ENCODE measurements at regions not wholly inside any gene's neighbourhood (a gene's known extent, or its start where the extent isn't known, plus 50 kb on each side); places are given as distances from the start of the nearest gene placed in this dataset.

DNA sequence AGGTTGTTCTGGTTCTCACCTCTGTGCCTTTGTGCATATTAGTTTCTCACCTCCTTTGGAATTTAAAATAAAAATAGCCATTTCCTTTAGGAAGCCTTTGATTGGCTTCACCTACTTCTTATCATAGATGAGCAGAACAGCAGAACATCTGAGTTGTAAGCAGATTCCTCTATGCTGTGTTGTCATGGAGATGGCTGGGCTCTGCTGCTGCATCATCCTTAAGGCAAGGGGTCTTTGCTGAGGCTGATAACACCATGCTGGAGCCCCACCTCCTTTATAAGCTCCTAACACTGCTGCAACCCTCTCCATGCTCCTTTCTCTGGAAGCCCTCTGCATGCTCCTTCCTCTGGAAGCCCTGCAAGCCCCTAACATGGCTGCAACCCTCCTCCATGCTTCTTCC is 276.5 kb upstream of the TCF21 start:
- Mint-ChIP-seq H3K27me3 (no peaks in the 10 kb centered on the region), H3K9me3 (peaks cover 2% of the 10 kb centered on the region), H3K4me3 (no peak overlapping the region), H3K36me3 (ENCODE audit: low read depth) (no peaks in the 10 kb centered on the region), H3K4me1 (no peaks in the 10 kb centered on the region), H3K27ac (no peak overlapping the region)
- no peak for ATAC-seq (replicated peaks)

DNA sequence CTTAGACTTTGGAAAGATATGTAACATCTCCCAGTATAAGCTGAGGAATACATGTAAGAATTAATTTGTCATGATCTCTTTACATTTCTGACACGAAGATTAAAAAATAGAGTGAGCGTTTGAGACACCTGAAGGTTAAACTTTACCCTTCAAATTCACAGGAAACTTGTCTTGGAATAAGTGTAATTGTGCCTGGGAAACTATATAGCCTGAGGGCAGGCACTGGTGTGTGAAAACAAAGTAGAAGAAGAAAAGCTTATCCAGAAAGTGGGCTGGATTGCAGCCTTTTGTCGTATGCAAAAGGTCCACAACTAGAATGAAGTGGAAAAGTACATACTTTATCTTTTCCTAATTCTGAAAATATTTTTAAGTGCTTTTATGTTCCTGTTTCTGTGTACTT is 275.7 kb upstream of the TCF21 start:
- Mint-ChIP-seq H3K27ac (no peak overlapping the region), H3K27me3 (no peaks in the 10 kb centered on the region), H3K4me3 (no peak overlapping the region), H3K9me3 (peaks cover 3% of the 10 kb centered on the region), H3K36me3 (ENCODE audit: low read depth) (no peaks in the 10 kb centered on the region), H3K4me1 (no peaks in the 10 kb centered on the region)
- ATAC-seq (replicated peaks) = no peak

DNA sequence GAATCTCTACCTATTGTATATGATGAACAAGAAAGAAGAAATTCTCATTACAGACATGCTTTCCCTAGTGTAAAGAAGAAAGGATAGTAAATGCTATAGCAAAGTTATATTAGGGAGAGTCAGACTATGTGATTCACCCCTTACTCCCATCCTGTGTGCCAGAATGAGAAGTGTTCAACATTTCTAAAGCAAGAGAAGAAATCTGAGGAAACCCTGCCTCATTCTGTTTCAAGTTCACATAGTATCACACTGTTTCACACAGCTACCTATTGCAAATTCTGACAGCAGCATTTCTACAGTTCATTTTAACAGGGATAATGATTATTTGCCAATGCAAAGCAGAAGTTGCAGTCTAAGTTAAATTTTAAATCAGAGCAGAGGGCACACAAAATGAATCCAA is 267.2 kb upstream of the TCF21 start:
- Mint-ChIP-seq H3K4me1 (no peaks in the 10 kb centered on the region), H3K27ac (no peak overlapping the region)
- no peak for ATAC-seq (replicated peaks)

GRCh38 chr6:133623065-133623464 is 265.8 kb upstream of the TCF21 start:
- H3K27me3 Mint-ChIP-seq = no peaks in the 10 kb centered on the region
- H3K4me1 Mint-ChIP-seq = no peaks in the 10 kb centered on the region
- no peaks in the 10 kb centered on the region for H3K36me3 Mint-ChIP-seq (ENCODE audit: low read depth)
- no peak overlapping the region for H3K27ac Mint-ChIP-seq
- peaks cover 5% of the 10 kb centered on the region for H3K9me3 Mint-ChIP-seq
- no peak overlapping the region for H3K4me3 Mint-ChIP-seq
- ATAC-seq (replicated peaks) = no peak

More for the DNA sequence above, 267.2 kb upstream of the TCF21 start:
- H3K9me3 Mint-ChIP-seq = peaks cover 9% of the 10 kb centered on the region
- no peak overlapping the region for H3K4me3 Mint-ChIP-seq
- no peaks in the 10 kb centered on the region for H3K36me3 Mint-ChIP-seq (ENCODE audit: low read depth)
- H3K27me3 Mint-ChIP-seq = no peaks in the 10 kb centered on the region

DNA sequence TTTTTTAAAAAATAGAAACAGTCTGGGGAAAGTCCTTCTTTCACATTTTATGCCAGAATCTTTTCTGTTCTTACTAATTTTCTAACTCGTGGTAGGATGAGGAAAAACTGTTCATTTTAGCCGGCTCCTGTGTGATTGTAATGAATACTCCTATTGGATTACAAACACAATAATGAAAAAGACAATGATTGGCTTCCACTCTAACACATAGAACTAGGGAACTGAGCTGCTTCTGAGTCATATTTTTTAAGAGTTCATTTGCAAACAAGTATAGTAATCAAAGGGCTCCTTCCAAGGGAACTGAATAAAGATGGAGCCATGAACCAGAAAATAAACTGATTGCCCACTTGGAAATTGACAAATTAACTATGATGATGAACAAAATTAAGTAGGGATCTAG is 265.3 kb upstream of the TCF21 start:
- no peaks in the 10 kb centered on the region for H3K36me3 Mint-ChIP-seq (ENCODE audit: low read depth)
- no peak overlapping the region for H3K4me3 Mint-ChIP-seq

DNA sequence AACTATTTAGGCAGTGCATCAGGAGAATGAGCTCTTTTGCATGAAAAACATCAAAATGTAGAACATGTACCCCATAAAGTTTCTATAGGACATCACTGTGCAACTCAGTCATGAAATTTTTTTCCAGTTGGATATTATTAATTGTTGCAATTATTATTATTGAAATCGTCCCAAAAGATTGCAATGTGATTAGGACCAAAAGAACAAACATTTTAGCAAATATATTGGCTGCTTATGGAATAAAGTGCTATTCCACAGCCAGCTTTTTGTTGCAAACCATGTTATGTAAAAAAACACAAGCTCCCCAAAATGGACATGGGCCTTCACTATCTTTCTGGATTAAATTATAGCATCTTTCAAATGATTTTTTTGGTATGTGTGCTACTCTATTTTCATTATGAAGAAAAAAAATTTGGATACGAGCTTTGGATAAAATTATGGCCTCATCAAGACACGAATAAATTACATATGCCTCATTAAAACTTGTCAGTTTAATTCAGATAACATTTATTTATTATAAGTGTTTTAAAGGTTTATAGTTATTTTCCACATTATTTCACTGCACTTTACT is 262.7 kb upstream of the TCF21 start:
- no peak for ATAC-seq (replicated peaks)
- H3K27me3 Mint-ChIP-seq = no peaks in the 10 kb centered on the region
- no peaks in the 10 kb centered on the region for H3K9me3 Mint-ChIP-seq
- H3K27ac Mint-ChIP-seq = no peak overlapping the region
- no peak overlapping the region for H3K4me3 Mint-ChIP-seq
- H3K36me3 Mint-ChIP-seq (ENCODE audit: low read depth) = no peaks in the 10 kb centered on the region
- H3K4me1 Mint-ChIP-seq = no peaks in the 10 kb centered on the region

More for the DNA sequence above, 265.3 kb upstream of the TCF21 start:
- Mint-ChIP-seq H3K27me3 (no peaks in the 10 kb centered on the region), H3K27ac (no peak overlapping the region), H3K9me3 (peaks cover 2% of the 10 kb centered on the region), H3K4me1 (no peaks in the 10 kb centered on the region)
- no peak for ATAC-seq (replicated peaks)

DNA sequence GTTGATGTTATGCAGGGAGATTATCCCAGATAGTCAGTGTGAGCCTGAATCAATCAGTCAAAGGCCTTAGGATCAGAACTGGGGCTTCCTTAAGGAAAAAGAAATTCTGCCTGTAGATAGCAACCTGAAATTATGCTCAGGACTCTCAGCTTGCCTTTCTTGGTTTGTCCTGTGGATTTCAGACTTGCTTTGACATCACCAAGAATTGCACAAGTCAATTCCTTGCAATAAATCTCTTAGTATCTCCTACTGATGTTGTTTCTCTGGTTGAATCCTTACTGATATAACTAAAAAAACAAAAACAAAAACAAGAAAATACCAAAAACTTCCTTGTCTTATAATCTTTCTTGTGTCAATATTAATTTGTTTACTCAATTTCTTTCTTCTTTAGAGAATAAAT is 258.9 kb upstream of the TCF21 start:
- ATAC-seq (replicated peaks) = no peak
- Mint-ChIP-seq H3K4me3 (no peak overlapping the region), H3K9me3 (peaks cover 5% of the 10 kb centered on the region), H3K4me1 (no peaks in the 10 kb centered on the region), H3K27ac (no peak overlapping the region), H3K27me3 (no peaks in the 10 kb centered on the region), H3K36me3 (ENCODE audit: low read depth) (no peaks in the 10 kb centered on the region)

DNA sequence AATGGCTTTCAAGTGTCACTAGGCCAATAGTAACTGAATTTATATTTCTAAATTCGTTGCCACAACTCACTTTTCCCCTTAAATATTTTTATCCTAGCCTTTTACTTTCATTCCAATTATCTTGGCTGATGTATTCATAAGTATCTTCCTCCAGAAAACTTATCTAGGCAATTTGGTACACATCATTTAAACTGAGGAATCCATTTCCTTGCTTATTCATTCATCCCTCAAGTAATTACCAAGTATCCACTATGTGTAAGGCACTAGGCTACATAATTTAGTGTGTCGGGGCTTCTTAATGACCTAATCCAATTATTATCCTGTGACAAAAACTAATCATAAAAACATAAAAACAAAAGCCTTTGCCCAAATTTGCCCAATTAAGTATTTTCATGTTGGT is 258.3 kb upstream of the TCF21 start:
- Mint-ChIP-seq H3K4me1 (no peaks in the 10 kb centered on the region), H3K9me3 (peaks cover 5% of the 10 kb centered on the region), H3K27ac (no peak overlapping the region), H3K4me3 (no peak overlapping the region), H3K27me3 (no peaks in the 10 kb centered on the region), H3K36me3 (ENCODE audit: low read depth) (no peaks in the 10 kb centered on the region)
- ATAC-seq (replicated peaks) = no peak

GRCh38 chr6:133631421-133631820 is 257.5 kb upstream of the TCF21 start:
- no peak overlapping the region for H3K27ac Mint-ChIP-seq

DNA sequence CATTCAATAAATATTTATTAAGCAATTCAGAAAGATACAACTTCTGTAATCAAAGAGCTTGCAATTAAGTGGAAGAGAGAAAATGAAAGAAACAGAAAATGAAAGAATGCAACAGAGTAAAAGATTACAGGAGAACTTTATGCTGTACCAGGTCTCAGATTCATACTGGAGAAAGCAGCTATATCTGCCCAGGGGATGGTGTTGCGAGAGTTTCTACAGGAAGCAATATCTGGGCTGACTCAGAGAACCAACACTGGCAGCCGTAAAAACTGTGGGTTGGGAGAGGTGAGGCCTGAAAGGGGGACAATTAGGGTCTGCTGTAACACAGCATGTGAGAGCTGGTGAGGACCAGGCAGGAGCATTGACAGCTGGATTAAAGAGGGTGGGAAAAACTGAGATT is 256.7 kb upstream of the TCF21 start:
- no peaks in the 10 kb centered on the region for H3K36me3 Mint-ChIP-seq (ENCODE audit: low read depth)
- no peaks in the 10 kb centered on the region for H3K4me1 Mint-ChIP-seq
- peaks cover 5% of the 10 kb centered on the region for H3K9me3 Mint-ChIP-seq
- H3K27ac Mint-ChIP-seq = no peak overlapping the region
- H3K27me3 Mint-ChIP-seq = no peaks in the 10 kb centered on the region
- no peak for ATAC-seq (replicated peaks)
- H3K4me3 Mint-ChIP-seq = no peak overlapping the region

More at GRCh38 chr6:133631421-133631820, 257.5 kb upstream of the TCF21 start:
- ATAC-seq (replicated peaks) = no peak
- no peaks in the 10 kb centered on the region for H3K36me3 Mint-ChIP-seq (ENCODE audit: low read depth)
- no peak overlapping the region for H3K4me3 Mint-ChIP-seq
- H3K9me3 Mint-ChIP-seq = peaks cover 5% of the 10 kb centered on the region
- no peaks in the 10 kb centered on the region for H3K4me1 Mint-ChIP-seq
- H3K27me3 Mint-ChIP-seq = no peaks in the 10 kb centered on the region

GRCh38 chr6:133632906-133633305 is 256.0 kb upstream of the TCF21 start:
- Mint-ChIP-seq H3K27me3 (no peaks in the 10 kb centered on the region), H3K36me3 (ENCODE audit: low read depth) (no peaks in the 10 kb centered on the region), H3K4me1 (no peaks in the 10 kb centered on the region), H3K4me3 (no peak overlapping the region), H3K27ac (no peak overlapping the region), H3K9me3 (peaks cover 5% of the 10 kb centered on the region)
- no peak for ATAC-seq (replicated peaks)

- Mint-ChIP-seq H3K4me1 (no peaks in the 10 kb centered on the region), H3K4me3 (no peak overlapping the region), H3K27me3 (no peaks in the 10 kb centered on the region), H3K36me3 (ENCODE audit: low read depth) (no peaks in the 10 kb centered on the region), H3K27ac (no peak overlapping the region), H3K9me3 (peaks cover 12% of the 10 kb centered on the region)
- no peak for ATAC-seq (replicated peaks)
These were observed 254.4 kb upstream of the TCF21 start for GRCh38 chr6:133634474-133634873.

- Mint-ChIP-seq H3K27ac (no peak overlapping the region), H3K27me3 (no peaks in the 10 kb centered on the region), H3K36me3 (ENCODE audit: low read depth) (no peaks in the 10 kb centered on the region), H3K9me3 (peaks cover 12% of the 10 kb centered on the region), H3K4me1 (no peaks in the 10 kb centered on the region), H3K4me3 (no peak overlapping the region)
- no peak for ATAC-seq (replicated peaks)
These were observed 253.5 kb upstream of the TCF21 start for GRCh38 chr6:133635447-133635846.

DNA sequence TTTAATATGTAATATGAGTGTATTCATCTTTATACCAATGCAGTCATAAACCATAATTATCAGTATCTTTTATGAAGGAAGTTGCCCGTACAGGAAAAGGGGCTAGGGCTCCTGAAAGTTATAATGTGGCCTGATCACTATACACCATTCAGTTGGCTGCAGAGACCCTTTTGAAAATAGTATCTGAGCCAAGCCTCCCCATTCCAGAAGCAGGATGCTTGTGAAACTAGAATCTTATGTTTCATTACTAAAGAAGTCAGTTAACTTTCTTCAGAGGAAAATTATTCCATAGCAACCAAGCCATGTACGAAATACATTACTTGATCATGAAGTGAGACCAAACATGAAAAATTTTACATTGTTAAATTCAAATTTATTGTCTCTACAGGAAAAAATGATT is 251.5 kb upstream of the TCF21 start:
- no peaks in the 10 kb centered on the region for H3K36me3 Mint-ChIP-seq (ENCODE audit: low read depth)
- H3K4me3 Mint-ChIP-seq = no peak overlapping the region
- no peaks in the 10 kb centered on the region for H3K4me1 Mint-ChIP-seq
- no peak for ATAC-seq (replicated peaks)
- H3K9me3 Mint-ChIP-seq = peaks cover 12% of the 10 kb centered on the region
- H3K27me3 Mint-ChIP-seq = no peaks in the 10 kb centered on the region
- H3K27ac Mint-ChIP-seq = no peak overlapping the region

- no peak for ATAC-seq (replicated peaks)
- H3K9me3 Mint-ChIP-seq = peaks cover 12% of the 10 kb centered on the region
- H3K27me3 Mint-ChIP-seq = no peaks in the 10 kb centered on the region
- H3K27ac Mint-ChIP-seq = no peak overlapping the region
- H3K4me1 Mint-ChIP-seq = no peaks in the 10 kb centered on the region
- H3K4me3 Mint-ChIP-seq = no peak overlapping the region
- no peaks in the 10 kb centered on the region for H3K36me3 Mint-ChIP-seq (ENCODE audit: low read depth)
These were observed 251.0 kb upstream of the TCF21 start for GRCh38 chr6:133637874-133638273.

GRCh38 chr6:133641104-133641503 is 247.8 kb upstream of the TCF21 start:
- no peaks in the 10 kb centered on the region for H3K4me1 Mint-ChIP-seq
- no peaks in the 10 kb centered on the region for H3K27me3 Mint-ChIP-seq
- peaks cover 7% of the 10 kb centered on the region for H3K9me3 Mint-ChIP-seq

More at GRCh38 chr6:133641104-133641503, 247.8 kb upstream of the TCF21 start:
- no peaks in the 10 kb centered on the region for H3K36me3 Mint-ChIP-seq (ENCODE audit: low read depth)
- H3K4me3 Mint-ChIP-seq = no peak overlapping the region
- ATAC-seq (replicated peaks) = no peak
- no peak overlapping the region for H3K27ac Mint-ChIP-seq
